ENCODE measurements at regions not wholly inside any gene's neighbourhood (a gene's known extent, or its start where the extent isn't known, plus 50 kb on each side); places are given as distances from the start of the nearest gene placed in this dataset.

DNA sequence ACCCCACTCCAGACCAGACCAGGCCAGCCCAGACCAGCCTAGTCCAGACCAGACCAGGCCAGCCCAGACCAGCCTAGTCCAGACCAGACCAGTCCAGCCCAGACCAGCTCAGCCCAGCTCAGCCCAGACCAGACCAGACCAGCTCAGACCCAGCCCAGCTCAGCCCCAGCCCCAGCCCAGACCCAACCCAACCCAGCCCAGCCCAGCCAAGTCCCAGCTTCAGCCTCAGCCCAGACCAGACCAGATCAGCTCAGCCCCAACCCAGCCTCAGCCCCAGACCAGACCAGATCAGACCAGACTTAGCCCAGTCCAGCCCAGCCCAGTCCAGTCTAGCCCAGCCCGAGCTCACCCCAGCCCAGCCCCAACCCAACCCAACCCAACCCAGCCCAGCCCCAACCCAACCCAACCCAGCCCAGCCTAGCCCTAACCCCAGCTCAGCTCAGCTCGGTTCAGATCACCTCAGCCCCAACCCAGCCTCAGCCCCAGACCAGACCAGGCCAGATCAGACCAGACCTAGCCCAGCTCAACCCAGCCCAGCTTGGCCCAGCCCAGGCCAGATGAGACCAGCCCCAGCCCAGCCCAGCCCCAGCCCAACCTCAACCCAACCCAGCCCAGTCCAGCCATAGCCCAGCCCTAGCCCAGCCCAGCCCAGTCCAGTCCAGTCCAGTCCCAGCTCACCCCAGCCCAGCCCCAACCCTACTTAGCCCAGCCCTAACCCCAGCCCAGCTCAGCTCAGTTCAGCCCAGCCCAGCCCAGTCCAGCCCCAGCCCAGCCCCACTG is 204.7 kb downstream of the BCL11B start:
- DNase-seq, result no peak

DNA sequence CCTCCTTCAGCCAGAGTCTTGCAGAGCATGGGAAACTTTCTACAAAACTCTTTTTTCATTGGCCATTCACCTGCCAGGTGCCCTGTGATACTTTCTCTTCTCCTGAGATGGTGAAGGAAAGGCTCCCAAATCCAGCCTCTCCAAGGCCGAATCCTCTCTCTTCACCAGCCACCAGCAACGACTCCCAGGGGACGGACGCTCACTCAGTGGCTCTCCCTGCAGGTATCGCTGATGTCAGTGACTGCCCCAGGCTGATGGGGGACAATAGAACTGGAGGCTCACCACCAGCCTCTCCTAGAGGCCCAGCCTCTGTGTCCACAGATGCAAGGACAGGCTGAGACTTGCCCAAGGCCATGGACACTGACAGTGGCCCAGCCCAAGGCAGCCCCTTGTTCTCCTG is 204.1 kb downstream of the BCL11B start:
- DNase-seq, result no peak

DNA sequence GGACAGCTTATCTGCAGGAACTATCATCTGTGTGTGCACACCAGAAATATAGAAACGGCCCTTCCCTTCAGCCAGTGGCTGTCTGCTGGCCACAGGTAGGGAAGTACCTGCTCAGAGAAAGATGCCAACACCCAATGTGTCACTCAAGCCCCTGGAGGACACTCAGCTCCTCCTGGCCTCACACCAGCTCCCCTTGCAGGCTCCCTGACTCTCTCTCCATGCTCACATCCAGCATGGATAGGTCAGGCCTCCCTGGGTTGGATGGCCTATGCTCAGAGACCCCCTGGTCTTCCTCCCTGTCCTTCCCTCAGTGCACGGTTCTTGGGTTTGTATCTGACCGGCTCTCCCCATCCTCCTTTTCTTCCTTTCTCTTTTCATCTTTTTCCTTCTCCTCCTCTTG is 202.1 kb downstream of the BCL11B start:
- DNase-seq, result no peak

DNA sequence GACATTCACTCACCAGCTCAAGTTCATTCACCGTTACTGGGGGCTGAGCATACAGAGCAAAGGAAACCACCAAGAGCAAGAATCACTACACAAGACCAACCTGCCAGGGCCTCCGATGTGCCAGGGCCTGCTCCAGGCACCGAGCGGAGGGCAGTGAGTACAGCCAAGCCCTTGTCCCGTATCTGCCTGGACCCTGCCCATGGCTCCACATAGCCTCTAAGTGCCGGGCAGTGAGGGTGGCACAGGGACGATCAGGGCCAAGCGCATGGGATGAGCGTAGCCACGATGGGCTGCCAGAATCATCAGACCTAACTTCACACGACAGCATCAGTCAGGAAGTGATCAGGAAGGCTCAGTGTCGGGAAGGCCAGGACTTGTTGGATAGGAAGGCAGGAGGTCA is 199.6 kb downstream of the BCL11B start:
- no peak for DNase-seq

DNA sequence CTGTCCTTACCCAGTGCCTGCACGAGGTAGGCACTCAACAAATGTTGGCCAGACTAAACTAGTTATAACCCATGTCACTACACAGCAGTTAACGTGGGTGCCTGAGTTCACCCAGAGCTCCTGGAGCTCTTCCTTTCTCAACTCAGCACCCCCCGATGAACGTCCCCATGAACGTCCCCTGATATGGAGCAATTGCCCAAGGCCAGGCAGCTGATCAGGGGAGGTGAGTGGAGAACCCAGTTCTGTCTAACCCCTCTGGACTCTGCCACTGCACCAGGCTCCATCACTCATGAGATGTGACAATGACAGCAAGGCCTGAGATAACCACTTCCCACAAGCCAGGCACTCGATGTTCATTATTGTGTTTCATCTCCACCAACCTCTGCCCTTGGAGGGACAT is 199.0 kb downstream of the BCL11B start:
- no peak for DNase-seq

DNA sequence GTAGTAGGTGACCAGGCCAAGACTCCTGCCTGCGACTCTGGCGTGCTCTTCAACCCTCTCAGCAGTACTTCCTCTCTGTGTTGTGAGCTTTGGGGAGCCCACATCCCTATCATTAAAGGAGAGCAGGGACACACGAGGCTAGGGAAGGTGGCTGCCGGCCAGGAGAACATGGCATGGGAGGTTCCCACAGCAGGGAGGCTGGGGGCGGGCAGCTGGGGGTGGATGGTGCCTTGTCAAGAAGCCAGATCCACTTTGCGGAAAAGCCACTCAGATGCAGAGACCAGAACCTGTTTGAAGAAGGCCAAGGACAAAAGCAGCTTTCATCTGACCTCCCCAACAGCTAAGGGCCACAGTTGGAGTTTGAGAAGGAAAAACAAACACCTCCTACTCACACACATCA is 198.6 kb downstream of the BCL11B start:
- no peak for DNase-seq

DNA sequence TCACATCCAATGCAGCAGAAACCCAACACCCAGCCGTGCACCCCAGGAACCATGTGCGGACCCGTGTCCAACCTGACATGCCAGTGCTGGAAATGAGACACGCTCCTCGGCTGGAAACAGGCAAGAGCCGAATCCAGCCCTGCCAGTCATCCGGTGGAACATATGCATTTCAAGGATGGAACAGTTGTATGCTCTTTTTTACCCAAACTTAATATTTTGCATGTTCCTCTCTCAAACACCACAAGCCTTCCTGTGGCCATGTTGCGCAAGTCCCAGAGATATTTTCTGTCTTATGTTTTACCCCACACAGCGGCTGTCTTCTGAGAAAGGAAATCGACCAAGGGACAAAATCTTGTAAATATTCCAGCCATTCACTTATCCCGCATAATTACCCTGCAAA is 196.9 kb downstream of the BCL11B start:
- no peak for DNase-seq

DNA sequence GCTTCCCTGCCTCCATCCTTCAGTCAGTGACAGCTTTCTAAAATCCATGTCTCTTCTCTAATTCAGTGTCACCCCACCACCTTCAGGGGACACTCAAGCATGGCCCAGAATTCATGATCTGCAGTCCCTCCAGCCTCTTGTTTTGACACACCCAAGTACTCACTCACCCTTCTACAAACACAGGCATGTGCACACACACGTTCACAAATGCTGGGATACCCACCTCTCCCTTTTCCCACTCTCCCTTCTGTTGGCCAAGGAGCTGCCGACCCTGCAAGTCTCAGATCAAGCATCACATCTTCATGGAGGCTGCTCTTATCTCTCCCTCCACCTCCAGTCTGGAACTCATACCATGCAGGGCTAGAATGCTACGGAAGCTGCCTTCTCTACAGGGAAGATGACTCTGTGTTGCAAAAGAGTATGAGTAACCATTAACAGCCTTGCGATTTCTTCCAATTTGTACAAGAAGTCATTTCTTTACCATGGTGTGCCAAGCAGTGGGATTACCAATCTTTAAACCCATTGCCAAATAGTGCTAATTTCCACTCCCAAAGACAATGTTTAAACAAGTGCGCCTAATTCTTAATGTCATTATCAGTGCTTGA is 196.1 kb downstream of the BCL11B start:
- no peak for DNase-seq

DNA sequence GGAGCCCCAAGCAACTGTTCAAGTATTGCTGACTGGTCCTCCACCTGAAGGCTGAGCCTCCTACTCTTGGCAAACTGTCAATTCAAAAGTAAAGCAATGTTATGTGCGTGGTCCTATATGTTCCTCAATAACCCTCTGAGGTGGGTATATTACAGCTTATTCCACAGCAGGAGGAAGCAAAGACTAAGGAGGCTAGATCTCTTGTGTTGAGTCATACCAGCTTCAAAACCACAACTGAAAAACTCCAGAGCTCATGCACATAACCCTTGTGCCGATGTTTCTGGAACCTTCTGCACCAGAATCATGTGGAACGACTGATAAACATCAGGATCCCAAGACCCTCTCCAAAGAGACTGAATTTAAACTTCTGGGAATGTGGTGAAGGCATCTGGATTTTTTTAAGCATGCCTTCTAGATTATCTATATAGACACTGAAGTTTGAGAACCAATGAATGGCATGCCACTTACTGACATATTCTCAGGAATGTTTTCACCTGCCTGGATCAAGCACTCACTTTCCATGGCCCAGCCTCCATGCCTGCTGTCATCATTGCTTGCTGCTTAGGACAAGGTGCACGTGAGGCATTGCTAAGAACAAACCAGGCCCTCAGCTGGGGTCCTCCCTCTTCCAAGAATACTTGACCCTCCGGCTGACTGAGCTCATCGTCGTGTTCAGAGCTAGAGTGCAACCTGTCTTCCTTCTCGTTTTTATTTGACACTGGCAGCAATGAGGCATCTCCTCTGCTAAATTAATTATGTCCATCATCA is 194.7 kb downstream of the BCL11B start:
- DNase-seq, result no peak

DNA sequence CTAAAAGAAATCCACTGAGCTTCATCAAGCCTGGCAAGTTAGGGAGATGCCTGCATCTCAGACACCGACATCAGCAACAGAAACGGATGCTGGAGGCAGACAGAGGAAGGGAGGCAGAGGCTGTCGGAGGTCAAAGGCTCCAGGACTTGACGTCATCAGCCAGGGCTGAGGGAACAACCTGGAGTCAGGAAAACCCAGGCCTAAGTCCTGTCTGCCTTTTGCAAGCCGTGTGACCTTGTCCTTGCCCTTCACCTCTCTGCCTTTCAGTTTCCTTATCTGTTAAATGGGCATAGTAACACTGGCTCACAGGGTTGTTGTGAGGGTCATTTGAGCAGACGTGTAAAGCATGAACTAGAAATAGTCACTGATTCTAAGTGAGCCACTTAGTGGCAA is 194.2 kb downstream of the BCL11B start:
- DNase-seq, result no peak

DNA sequence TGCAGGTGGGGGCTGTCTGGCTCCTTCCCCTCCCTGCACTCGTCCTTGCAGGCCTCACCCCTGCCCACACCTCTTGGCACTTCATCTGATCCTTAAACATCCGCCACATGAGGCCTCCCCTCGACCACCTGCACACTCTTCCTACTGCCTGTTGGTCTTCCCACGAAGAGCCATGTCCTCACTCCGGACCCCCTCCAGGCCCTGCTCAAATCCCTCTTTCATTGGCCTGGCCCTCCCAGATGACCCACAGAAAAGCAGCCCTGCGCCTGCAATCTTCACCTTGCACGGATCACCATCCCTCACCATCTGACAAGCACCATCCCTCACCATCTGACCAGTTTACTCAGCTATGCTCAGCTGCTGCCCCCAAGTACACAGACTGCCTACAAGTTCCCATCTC is 193.6 kb downstream of the BCL11B start:
- DNase-seq, result no peak

DNA sequence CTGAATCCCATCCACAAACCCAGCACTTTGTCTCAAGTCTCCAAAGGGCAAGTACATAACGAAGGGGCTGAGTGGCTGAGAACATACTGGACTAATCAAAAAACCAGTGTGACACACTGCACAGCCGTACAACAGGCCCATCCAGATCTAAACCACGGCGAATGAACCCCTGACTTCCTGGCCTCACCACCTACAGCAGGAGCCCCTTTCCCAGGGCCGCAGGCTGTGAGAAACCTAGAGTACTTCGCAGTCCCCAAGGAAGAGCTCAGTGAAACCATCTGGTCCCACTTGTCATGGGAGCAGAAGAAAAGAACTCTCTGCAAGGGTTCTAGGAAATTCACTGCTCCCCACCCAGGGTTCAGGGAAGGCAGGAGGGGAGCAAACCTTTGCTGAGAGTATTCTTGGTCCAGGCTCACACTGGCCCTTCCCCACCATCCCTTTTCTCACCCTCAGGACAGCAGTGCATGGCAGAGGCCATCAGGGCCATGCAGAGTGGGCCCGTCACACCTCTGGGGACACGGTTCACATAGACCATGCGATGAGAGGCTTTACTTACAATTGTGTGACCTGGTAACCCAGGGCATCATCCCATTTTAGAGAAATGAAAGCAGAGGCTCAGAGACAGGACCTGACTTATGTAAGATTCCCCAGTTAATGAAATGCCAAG is 192.8 kb downstream of the BCL11B start:
- DNase-seq, result no peak

DNA sequence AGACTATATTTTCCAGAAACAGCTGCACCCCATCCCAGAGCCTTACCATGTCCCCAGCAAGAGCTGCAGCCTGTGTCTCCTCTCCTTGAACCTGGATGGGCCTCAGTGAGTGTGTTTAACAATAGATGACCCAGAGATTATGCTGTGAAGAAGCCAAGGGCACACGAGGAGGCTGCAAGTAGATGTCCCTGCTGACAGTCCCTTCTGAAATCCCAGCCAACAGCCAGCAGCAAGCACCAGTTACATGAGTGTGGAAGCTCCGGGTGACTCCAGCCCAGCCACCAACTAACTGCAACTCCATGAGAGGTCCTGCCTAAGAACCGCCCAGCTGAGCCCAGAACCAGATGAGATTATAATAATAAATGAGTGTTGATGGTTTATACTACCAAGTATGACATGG is 191.7 kb downstream of the BCL11B start:
- DNase-seq, result no peak

DNA sequence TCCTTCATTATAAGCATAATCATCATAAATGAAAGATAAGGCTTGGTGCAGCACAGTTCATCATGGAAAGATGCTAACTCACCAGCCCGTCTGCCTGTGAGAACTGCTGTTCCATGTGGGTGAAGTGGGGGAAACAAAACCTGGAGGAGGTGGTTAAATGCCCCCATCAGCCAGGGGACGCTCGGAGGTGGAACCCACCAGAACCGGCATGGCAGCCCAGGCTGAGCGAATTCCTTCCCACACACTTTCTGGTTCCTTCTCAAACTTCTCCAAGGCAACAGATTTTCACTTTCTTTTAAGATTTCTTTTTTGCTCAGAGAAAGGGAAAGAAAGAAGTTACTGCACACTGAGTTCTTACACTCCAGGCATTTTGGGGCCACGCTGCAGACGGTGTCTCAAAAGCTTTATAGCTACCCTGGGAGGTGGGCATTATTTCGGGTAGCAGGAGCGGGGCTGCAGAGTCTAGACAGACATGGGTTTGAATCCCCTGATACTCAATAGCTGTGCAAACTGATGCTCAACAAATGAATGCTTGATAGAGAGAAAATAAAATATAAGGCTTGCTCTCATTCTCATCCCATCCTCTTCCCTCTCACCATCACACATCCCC is 190.7 kb downstream of the BCL11B start:
- no peak for DNase-seq

DNA sequence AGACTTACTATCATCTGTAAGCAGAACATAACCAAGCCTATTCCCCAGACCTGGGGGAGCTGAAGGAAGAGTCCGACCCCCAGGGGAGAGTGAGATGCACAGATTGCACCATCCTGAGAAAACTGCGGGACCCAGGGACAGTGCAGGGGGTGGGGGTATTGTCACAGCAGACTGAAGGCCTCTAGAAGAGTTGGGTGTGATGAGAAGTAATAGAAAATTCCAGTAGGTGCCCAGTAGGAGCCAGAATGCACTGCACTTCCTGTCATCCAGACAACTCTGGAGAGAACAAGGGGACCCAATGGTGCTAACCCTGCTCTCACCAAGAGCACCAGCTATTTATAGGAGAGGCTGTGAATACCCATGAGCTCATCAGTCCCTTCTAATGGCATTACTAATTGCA is 190.1 kb downstream of the BCL11B start:
- DNase-seq, result no peak

DNA sequence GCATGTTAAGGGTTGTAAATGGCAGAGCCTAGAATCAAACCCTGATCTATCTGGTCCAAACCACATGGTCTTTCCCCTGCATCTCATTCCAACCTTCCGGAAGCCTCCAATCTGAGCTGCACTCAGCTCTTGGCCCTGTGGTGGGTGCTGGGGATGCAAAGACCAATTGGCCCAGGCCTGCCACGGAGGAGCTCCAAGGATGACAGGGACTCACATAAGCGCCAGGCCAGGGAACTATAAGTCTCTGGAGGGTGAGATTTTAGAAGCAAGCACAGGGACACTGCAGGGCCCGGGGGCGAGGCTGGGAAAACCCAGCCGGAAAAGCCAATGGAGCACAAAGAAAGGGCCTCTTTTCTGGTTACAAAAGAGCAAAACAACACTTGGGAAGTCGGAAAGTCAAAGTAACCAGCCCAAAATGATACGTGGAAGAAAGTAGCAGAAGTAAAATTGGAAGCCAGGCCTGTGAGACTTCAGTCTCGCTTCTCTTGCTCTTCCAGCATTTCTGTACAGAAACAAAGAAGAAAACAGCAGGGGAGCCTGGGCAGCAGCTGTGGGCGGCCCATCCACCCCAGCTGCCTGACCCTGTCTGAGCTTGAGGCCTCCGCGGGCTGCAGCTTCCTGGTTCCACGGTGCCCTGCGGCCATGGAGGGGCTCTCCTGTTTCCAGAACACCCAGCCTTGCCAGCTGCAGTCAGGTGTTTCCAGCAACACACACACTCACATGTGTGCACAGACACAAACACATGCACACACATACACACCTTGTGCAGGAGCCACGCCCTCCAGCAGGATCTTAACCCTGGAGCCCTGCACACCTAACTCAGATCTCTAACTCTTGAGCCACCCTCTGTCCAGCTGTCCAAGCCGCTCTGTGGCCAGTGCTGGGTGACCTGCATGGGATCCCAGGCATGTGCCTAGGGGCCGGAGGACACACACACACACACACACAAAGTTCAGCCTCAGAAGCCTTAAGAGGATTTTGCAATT is 178.2 kb downstream of the BCL11B start:
- DNase-seq, result no peak

DNA sequence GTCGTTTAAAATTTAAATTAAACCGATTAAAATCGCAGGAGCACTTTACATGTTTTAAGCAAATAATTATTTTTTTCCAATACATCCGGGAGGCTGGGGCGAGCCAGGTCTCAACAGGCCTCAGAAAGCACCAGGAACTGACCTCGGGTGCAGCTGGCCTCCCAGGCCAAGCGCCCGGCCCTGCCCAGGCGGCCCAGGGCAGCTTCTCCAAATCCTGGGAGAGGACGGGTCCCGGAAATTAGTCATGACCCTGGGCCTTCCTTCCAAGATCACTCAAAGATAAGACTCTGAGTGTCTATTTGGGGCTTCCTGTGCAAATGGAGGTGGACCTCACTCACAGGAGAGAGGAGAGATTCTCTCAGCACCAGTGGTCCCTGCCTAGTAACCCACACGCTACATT is 177.1 kb downstream of the BCL11B start:
- DNase-seq, result no peak

DNA sequence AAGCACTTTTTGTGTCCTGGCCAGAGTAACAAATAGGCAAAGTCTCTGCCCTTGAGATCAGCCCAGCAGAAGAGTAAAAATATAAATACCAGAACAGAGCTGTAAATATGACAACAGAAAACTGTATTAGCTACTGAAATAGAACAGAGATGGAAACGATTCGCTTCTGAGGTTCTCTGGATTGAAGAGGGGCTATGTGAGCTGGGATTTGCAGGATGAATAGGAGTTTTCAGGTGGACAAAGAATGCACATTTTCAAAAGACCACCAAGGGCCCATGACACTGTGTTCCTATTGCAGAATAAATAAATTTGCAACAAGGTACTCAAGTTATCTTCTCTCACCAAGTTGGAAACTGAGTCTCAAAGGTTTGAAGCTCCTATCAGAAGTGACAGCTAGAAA is 176.6 kb downstream of the BCL11B start:
- no peak for DNase-seq

DNA sequence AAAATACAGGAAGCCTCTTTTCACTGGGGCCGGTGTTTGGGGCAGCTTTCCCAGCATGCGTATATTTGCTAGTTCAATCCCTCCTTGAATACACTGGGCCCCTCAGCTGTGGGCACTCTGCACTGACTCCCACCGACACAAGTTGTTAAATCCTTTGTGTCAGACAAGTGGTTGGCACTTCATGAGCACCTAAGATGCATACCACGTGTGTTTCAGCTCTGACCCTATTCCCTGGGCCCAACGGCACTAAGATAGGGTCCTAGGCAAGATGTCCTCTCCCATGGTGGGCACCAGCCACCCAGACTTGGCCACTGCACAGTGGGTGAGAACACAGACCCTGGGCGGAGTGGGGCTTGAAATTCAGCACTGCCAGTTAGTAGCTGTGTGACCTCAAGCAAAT is 173.8 kb downstream of the BCL11B start:
- no peak for DNase-seq

DNA sequence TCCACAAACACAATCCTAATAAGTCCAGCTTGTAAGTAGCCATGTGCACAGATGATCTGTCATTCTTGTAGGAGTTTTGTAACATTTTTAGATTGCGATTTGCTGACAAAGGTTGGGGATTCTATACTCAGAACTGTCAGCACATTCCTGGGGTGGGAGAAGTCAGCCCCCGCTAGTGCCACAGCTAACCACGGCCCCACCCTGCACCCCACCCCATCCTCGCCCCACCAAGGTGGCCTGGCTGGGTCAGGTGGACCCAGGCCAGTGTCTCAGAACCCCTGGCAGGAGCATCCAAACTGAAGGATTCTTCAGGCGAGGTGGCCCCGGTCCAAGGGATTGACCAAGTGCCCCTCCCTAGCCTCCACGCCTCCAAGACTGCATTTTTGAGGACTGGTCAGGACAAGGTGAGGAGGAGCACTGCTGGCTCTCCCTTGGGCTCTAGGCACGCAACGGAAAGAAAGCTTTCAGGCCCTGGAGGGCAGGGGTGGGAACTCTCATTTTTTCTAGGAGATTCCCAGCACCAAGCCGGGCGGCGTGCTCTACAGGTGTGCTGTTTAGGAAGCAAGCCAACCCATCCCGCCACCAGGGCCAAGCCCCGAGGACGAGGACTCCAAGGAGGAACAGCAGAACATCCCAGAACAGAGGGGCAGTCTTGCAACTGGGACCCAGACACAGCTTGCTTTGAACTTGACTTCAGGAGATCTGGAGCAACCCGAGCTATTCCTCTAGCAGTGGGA is 172.8 kb downstream of the BCL11B start:
- DNase-seq, result no peak

Data from RPMI8226 (cell line).